ENCODE measurements at regions not wholly inside any gene's neighbourhood (a gene's known extent, or its start where the extent isn't known, plus 50 kb on each side); places are given as distances from the start of the nearest gene placed in this dataset.

DNA sequence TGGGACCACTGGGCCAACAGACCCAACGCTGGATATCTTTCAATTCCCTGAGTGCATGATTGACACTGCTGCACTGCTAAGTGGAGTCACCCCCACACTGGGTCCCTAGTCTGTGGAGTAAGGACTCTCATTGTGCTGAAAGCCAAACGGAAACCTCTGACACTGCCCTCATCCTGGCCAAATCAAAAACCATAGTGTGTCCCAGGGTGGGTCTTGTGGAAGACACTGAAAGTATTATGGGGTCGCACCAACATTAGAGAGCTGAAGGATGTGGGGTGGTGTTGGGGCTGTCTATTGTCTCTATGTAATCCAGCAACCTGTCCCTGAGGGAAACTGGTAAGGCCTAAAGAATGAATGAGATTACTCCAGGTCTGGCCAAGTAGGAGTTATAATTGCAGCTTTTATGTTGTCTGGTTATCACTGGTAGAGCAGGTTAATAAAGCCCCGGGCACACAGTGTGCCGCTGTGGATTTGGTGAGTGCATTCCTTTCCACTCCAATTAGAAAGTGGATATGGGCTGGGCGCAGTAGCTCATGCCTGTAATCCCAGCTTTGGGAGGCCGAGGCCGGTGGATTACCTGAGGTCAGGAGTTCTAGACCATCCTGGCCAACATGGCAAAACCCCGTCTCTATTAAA is 57.9 kb downstream of the HLA-A start:
- TF ChIP-seq POLR2AphosphoS5 (IDR thresholded peaks at IDR 0.05): no peak
- TF ChIP-seq, protein P1, sequence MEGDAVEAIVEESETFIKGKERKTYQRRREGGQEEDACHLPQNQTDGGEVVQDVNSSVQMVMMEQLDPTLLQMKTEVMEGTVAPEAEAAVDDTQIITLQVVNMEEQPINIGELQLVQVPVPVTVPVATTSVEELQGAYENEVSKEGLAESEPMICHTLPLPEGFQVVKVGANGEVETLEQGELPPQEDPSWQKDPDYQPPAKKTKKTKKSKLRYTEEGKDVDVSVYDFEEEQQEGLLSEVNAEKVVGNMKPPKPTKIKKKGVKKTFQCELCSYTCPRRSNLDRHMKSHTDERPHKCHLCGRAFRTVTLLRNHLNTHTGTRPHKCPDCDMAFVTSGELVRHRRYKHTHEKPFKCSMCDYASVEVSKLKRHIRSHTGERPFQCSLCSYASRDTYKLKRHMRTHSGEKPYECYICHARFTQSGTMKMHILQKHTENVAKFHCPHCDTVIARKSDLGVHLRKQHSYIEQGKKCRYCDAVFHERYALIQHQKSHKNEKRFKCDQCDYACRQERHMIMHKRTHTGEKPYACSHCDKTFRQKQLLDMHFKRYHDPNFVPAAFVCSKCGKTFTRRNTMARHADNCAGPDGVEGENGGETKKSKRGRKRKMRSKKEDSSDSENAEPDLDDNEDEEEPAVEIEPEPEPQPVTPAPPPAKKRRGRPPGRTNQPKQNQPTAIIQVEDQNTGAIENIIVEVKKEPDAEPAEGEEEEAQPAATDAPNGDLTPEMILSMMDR (IDR thresholded peaks at IDR 0.05): no peak
- TF ChIP-seq POLR2A (IDR thresholded peaks at IDR 0.05): no peak

Measured in sigmoid colon (tissue), 4 donors.